SIG-M5 treated with dmso at 0.1 percent for 504 hours (cell line): ENCODE measurements at regions not wholly inside any gene's neighbourhood (a gene's known extent, or its start where the extent isn't known, plus 50 kb on each side); places are given as distances from the start of the nearest gene placed in this dataset.

Source experiments
- DNase-seq: peaks from one replicate; lab custom pipeline; 2025; ENCODE audit not compliant: unreplicated experiment; lab: John Stamatoyannopoulos, UW

DNA sequence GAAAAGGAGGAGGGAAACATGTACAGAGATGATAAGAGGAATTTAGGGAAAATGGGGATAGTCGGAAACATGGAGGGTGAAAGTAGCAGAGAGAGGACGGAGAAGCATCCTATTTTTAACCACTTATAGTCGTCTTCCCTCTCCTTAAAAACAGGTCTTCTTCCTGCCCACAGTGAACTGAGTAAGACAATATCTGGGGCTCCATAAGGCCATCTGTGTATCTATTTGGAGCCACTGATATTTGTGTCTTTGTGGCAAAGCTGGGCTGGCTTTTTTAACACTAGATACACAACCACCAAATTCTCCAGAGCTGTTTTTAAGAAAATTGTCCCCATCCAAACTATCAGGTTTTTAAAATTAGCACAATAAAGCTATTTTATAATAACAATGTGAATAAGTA lies 109.5 kb upstream of the RAP1B start:
- DNase-seq = no peak

DNA sequence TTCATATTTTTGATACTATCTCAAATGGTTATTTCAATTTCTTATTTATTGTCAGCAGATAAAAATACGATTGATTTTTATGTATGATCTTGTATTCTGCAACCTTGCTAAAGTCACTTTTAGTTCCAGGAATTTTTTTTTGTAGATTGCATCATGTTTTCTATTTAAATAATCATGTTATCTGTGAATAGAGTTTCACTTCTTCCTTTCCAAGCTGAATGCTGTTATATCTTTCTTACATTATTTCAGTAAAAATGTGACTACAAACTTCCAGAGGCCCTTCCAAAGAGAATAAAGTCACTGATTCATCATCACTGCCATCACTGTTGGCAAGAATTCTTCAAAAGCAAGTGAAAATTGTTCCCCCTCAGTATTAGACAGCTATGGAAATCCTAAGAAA lies 104.7 kb upstream of the RAP1B start:
- peak; percentile 62 for DNase-seq

DNA sequence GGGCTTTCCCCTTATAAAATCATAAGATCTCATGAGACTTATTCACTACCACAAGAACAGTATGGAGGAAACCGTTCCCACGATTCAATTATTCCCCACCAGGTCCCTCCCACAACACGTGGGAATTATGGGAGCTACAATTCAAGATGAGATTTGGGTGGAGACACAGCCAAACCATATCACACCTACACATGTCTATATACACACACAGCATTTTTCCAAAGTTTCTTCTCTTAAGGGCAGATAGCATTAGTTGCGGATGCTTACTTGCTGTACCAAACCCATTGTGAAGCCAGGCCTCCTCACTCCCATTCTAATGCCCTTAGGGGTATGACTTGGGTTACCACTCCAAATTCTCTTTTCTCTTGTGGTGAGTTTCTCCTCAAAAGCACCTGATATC lies 104.1 kb upstream of the RAP1B start:
- DNase-seq = no peak

DNA sequence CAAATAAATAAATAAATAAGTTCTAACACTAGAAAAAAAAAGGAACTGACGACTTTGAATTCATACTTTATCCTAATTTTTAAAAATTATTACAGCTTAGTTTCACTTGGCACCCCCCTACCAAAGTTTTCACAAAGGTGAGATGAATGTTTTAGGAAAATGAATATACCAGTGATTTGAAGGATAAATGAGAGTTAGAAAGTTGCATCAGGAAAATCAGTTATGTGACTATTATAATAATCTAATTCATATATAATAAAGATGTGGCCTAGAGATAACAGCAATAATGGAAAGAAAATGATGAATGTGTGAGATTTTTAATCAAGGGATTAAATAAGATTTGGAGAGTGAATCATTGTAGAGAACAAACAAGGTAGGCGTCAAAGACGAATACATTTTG lies 103.0 kb upstream of the RAP1B start:
- no peak for DNase-seq

DNA sequence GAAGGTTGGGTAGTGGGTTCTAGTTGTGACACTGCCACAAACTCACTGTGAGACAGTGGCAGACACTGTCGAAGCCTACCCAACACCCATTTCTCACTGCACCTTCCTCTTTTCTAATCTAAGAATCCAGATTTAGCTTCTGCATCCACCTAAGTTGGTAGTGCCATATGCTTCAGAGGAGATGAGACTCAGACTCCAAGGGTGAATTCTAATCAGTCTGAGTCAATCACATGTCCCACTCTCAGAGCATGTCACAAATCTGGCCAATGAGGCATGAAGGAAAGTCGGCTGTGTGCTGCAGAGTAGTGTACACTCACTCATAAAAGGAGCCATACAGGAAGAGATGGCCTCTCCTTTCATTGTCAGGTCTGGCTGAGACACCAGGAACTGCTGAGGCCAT lies 102.1 kb upstream of the RAP1B start:
- DNase-seq = no peak

DNA sequence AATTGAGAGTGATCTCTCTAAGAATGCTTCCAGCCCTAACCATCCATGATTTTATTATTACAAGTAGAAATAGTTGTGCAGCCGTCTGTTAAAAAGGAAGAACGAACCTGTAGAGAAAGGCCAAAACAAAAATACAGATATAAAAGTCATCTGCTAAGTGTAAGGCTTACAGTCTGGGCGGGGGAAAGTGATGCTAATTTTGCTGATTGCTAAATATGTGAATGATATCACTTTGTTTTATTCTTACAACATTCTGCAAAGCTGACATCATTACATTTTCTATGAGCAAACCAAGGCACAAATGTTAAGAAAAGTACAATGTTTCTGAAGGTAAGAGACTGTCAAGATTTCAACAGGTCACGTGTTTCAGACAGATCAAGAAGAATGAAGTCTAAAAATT lies 101.5 kb upstream of the RAP1B start:
- DNase-seq = no peak

DNA sequence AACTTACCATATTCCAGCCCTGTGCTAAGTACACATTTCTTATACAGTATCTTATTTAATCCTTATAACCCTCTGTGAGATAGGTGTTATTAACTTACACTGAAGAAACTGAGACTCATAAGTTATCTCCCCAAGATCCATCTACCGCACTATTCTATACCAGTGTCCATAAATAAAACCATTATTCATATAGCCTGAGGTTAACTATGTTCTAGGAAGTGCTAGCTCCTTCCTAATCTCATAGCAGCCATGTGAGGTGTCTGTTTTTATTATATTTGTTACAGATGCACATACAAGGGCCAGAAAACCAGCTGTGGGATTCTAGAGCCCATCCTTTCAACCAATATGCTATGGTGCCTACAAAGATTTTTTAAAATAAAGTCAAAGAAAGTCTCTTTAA lies 100.3 kb upstream of the RAP1B start:
- no peak for DNase-seq

DNA sequence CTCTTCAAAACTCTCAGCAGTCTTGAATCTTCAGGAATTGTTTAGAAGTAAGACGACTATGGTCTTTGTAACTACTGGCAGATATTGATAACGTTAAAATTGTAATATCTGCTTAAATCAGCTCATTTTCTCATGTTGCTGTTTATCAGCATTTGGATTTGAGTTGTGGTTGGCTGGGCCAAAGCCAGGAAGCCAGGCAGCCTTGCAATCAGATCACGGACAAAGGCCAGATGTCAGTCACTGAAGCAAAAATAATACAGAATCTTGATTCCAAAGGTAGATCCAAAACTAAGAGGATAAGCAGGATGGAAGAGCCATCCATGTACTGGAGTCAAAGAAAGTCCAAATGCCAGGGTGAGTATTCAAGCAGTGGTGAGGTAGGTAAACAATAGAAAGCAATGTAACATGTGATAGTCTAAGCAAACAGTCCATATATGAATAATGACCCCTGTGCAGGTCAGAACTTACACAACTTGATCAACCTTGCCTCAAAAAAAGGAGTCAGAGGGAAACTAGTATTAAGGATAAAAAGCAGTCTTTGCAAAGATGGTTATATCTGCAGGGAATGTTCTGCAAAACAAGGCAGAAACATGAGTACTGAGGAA lies 95.8 kb upstream of the RAP1B start:
- DNase-seq = no peak

DNA sequence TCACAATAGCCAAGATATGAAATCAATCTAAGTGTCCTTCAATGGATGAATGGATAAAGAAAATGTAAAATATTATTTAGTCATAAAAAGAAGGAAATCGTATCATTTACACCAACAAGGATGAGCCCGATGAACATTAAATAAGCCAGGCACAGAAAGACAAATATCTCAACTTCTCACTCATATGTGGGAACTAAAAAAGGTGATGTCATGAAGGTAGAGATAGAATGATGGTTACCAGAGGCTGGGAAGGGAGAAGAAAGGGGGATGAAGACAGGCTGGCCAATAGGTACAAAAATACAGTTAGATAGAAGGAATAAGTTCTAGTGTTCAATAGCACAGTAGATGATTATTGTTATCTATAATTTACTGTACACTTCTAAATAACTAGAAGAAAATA lies 94.9 kb upstream of the RAP1B start:
- no peak for DNase-seq

DNA sequence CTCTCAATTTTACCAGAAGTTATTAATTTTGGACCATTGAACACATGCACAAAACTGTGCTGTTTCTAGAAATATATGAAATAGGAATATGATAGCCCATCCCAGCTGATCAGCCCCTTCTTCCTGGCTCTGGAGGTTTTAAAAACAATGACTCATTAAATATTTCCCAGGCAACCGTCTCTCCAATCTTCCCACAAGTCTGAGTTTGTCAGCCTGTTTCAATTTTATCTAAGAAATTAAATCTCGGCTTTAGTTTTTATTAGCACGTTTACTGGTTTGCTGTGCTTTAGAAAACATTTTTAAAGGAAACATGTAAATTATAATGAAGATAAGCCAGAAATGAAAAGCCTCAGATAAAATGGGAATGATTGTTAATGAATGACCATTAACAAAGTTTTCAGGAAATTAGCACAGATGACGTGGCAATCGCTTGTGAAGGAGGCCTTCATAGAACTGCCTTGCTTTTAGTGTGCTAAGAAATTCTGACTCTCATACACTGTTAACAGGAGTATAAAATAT lies 89.3 kb upstream of the RAP1B start:
- DNase-seq = no peak

DNA sequence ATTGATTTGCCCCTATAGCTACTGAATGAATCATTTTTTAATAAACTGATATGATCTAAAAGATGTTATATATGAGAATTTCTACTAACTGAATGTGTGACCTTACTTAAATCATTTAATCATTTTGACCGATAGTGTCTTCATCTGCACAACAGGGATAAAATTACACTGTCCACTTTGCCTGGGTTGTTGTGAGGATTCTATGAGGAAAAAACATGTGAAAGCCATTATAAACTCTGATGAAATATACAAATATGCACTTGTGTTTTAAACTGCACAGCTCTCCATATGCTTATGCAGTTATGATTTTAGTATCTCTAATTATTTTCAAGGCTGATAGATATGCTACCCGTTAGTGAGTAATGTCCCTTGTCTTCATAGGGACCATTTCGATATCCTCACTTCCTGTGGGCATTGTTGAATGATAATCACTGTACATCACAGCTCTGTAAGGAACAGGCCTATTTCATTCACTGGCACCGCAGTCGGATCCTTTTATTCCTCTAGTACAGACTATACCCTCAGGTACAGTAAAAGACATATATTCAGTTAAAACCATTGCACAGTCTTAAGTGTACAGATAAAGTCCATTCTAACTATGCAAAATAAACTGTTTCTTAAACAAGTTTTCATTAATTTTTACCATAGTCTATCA lies 88.7 kb upstream of the RAP1B start:
- DNase-seq = no peak

DNA sequence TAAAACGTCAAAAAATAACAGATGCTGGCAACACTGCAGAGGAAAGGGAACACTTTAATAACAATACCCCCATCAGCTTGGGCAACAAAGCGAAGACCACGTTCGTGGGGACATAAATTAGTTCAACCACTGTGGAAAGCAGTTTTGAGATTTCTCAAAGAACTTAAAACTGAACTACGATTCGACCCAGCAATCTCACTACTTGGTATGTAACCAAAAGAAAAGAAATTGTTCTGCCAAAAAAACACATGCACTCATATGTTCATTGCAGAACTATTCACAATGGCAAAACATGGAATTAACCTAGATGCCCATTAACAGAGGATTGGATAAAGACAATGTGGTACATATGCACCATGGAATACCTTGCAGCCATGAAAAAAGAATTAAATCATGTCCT lies 81.2 kb upstream of the RAP1B start:
- DNase-seq = no peak

DNA sequence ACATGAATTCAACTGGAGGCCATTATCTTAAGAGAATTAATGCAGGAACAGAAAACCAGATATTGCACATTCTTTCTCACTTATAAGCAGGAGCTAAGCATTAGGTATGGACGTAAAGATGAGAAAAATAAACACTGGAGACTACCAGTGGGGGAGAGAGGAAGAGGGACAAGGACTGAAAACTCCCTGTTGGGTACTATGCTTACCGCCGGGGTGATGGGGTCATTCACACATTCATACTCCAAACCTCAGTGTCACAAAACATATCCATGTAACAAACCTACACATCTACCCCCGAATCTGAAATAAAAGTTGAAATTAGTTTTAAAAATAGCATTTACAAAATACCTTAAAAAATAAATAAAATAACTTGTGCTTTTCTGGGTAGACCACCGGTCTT lies 80.8 kb upstream of the RAP1B start:
- DNase-seq = no peak

DNA sequence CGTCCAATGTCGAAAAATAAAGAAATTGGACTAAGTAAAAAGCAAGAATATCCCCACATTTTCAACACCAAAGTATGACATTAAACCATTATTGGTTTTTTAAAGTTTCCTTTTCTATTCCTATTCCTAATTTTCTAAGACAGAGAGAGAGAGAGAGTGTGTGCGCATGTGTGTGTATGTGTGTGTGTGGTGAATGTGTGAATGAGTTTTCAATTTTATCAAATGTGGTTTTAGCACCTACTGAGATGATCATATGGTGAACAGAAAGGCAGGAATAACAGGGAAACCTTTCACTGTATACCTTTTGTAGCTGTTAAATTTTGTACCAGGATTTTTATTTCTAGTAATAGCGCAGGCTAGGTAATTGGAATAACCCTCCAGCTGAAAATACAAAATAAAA lies 80.4 kb upstream of the RAP1B start:
- no peak for DNase-seq

DNA sequence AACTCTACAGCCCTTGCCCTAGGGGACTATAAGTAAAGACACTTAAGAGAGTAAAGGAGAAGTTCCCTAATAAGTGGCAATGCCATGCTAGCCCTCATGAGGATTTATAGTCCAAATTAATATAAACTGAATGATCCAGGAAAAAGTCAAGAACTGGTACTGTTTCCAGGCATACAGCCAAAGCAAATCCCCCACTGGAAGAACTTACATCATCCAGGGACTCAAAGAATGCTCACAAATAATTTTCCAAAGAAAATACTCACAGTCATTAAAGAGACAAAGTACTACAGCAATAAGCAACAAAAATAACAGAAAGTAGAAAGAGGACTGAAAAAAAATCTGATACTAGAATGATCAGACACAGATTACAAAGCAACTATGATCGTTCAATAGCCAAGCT lies 79.7 kb upstream of the RAP1B start:
- DNase-seq = no peak

DNA sequence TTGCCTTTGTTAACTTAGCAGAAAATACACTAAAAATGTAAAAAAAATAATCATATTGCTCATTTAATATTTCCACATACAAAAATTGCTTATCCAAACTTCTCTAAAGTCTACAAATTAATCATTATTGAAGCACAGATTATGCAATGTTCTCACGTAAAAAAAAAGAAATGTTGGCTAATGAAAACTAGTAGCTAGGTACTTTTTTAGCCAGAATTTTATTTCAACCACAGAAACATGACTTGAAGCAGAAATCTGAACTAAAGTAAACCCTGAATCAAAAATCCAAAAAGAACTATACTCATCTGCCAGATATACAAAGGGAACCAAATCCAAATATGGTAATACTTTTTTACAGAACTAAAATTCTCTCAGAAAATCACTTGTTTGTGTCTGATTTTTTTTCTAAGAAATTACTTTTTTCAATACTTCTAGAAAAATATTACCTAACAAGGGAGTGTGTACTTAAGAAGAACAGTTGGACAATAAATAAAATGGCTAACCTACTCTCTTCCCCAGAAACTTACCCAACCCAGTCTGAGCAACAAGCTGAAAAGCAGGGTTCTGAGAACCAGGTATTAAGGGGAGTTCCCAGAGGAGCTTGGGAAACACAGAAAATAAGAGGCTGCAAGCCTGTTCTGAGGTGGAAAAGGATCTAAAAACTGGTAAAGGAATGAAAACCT lies 78.4 kb upstream of the RAP1B start:
- no peak for DNase-seq

DNA sequence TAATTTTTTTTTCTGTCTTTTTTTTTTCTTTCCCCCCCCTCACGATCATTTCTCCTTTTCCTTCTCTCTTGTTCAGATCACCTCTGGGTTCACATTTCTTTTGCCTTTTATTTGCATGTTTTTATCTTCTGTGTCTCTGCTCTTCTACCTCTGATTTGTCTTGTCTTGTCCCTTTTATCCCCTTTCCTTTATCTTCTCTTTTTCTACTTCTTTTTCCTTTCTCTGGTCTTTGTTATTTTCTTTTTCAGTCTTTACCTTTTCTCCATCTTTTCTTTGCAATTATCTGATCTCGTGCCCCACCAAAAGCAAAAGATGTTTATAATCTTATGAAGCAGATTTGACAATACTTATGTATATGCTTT lies 77.8 kb upstream of the RAP1B start:
- no peak for DNase-seq

DNA sequence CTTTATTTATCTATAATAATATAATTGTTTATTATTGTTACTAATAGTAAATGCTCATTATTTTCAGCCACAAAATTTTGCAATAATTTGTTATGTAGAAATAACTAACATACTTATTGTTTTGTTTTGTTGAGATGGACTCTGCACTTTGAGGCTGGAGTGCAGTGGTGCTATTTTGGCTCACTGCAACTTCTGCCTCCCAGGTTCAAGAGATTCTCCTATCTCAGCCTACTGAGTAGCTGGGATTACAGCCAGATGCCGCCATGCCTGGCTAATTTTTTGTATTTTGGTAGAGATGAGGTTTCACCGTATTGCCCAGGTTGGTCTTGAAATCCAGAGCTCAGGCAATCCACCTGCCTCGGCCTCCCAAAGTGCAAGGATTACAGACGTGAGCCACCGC lies 76.6 kb upstream of the RAP1B start:
- no peak for DNase-seq

DNA sequence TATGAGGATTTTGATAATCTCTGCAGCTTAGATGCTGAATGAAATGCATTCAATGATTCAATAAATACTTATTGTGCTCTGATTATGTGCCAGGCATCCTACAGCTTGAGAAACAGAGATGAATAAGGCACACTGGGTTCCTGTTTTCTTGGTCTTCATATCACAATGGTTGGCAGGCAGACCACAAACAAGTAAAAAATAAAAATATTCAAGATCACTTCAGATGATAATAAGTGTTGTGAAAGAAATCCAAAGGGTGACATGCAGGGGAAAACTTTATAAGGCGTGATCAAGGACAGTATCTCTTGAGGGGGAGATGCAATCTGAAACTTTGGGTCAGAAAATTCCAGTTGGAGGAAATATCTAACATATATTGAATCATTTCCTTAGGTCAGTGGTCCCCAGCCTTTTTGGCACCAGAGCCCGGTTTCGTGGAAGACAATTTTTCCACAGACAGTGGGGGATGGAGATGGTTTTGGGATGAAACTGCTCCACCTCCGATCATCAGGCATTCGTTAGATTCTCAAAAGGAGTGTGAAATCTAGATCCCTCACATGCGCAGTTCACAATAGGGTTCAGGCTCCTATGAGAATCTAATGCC lies 73.7 kb upstream of the RAP1B start:
- no peak for DNase-seq

DNA sequence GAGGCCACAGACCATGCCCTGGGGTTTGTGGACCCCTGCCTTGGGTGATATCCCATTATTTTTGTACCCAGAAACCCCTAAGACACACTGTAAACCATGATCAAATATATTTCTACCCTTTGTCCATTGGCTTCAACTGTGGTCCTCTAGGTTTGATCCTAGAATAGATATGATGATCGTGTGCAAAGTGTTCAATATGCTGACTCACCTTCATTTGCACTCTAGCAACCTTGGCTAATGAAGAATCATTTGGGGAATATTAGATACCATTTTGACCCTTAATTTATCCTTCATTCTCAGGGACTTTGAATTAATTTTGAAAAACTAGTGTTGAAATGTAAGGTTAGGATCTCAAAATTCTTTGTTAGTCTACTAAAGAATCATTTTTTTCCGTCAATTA lies 73.1 kb upstream of the RAP1B start:
- DNase-seq = no peak

DNA sequence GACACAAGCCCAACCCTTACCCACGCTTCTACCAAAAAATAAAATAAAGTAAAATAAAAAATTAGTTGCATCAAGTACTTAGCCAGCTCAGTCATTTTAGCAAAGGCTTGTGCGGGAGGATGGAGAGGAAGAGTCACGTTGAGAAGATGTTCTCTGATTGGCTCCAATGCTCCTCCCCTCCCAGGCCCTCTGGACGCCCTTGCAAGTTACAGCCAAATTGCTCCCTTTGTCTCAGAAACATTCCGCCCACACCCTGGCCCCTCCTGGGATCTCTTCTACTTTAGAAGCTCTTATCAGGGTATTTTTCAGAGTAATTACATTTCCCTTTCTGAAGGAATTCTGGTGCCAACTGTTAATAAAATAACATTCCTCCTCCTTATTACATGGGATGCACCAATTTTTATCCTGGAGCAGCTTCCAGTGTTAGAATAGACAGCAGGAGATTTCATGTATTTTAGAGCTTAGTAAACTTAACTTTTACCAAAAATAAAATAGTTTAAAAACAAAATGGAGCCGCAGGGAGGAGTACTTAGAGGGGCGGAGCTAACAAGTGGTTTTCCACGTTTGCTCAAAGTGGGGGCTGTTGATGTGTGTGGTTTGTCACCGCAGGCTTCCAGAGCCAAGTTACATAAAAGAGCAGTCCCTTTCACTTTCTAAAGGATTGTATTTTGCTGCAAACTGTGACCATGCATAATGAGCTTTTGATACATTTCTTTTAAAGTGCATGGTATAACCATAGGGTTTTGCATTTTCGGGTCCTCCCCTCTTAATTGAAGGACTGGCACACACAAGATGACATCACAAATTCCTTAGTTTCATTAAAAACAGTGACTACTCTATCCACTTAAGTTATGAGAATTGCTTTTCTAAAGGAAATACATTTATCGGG lies 71.7 kb upstream of the RAP1B start:
- peak; percentile 71 for DNase-seq
